ENCODE measurements at regions not wholly inside any gene's neighbourhood (a gene's known extent, or its start where the extent isn't known, plus 50 kb on each side); places are given as distances from the start of the nearest gene placed in this dataset.

GRCh38 chr13:88526186-88526852, 855.1 kb downstream of the SLITRK5 start:
- no peak for TF ChIP-seq POLR2AphosphoS5 (IDR thresholded peaks at IDR 0.05; ENCODE audit: borderline replicate concordance, low read depth, low read length)
- TF ChIP-seq EZH2 (IDR thresholded peaks at IDR 0.05): no peak
